ENCODE measurements at regions not wholly inside any gene's neighbourhood (a gene's known extent, or its start where the extent isn't known, plus 50 kb on each side); places are given as distances from the start of the nearest gene placed in this dataset.

DNA sequence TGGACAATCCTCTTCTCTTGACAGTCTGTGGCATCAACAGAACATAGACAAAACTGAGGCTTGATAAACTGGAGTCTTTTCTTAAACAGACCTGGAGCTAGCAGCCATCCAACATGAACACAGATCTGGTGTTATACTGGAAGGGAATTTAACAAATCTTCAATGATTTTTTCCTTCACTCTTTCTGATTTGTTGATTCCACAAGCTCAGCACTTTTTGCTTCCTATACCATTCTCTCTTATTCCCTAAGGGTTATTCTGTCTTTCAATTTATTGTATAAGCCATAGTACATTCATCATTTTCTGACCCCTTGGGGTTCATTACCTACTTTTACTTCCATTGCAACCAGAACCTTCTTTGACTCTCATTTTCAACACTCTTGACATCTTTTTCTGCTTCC, 1255.6 kb downstream of the NLGN4Y start:
- Histone ChIP-seq H2AFZ (ENCODE audit: low read depth, low read length) (no peak overlapping the region), H3K79me2 (ENCODE audit: low read length) (no peaks in the 10 kb centered on the region), H3K27me3 (ENCODE audit: low read depth, low read length) (no peaks in the 10 kb centered on the region), H3K4me1 (ENCODE audit: low read length) (no peaks in the 10 kb centered on the region), H3K4me2 (ENCODE audit: low read length) (no peak overlapping the region), H4K20me1 (ENCODE audit: insufficient read depth, low read length) (no peaks in the 10 kb centered on the region), H3K9me3 (ENCODE audit: insufficient read depth, low read length) (no peaks in the 10 kb centered on the region), H3K27ac (ENCODE audit: low read length) (no peak overlapping the region), H3K9ac (ENCODE audit: low read length) (no peak overlapping the region), H3K36me3 (replicated peaks; ENCODE audit: low read depth, low read length) (no peaks in the 10 kb centered on the region), H3K4me3 (ENCODE audit: low read length) (no peak overlapping the region)
- no peak for TF ChIP-seq EZH2phosphoT487 (IDR thresholded peaks at IDR 0.05; ENCODE audit: low read depth)
- TF ChIP-seq, protein P1, sequence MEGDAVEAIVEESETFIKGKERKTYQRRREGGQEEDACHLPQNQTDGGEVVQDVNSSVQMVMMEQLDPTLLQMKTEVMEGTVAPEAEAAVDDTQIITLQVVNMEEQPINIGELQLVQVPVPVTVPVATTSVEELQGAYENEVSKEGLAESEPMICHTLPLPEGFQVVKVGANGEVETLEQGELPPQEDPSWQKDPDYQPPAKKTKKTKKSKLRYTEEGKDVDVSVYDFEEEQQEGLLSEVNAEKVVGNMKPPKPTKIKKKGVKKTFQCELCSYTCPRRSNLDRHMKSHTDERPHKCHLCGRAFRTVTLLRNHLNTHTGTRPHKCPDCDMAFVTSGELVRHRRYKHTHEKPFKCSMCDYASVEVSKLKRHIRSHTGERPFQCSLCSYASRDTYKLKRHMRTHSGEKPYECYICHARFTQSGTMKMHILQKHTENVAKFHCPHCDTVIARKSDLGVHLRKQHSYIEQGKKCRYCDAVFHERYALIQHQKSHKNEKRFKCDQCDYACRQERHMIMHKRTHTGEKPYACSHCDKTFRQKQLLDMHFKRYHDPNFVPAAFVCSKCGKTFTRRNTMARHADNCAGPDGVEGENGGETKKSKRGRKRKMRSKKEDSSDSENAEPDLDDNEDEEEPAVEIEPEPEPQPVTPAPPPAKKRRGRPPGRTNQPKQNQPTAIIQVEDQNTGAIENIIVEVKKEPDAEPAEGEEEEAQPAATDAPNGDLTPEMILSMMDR (IDR thresholded peaks at IDR 0.05; ENCODE audit: low read depth, low read length) = no peak

- Histone ChIP-seq H3K9me3 (ENCODE audit: insufficient read depth, low read length) (no peaks in the 10 kb centered on the region), H3K9ac (ENCODE audit: low read length) (no peak overlapping the region), H3K79me2 (ENCODE audit: low read length) (no peaks in the 10 kb centered on the region), H4K20me1 (ENCODE audit: insufficient read depth, low read length) (no peaks in the 10 kb centered on the region), H2AFZ (ENCODE audit: low read depth, low read length) (no peak overlapping the region), H3K4me3 (ENCODE audit: low read length) (no peak overlapping the region), H3K4me1 (ENCODE audit: low read length) (no peaks in the 10 kb centered on the region), H3K36me3 (replicated peaks; ENCODE audit: low read depth, low read length) (no peaks in the 10 kb centered on the region), H3K27ac (ENCODE audit: low read length) (no peak overlapping the region), H3K4me2 (ENCODE audit: low read length) (no peak overlapping the region), H3K27me3 (ENCODE audit: low read depth, low read length) (no peaks in the 10 kb centered on the region)
- TF ChIP-seq, protein P1 (IDR thresholded peaks at IDR 0.05; ENCODE audit: low read depth, low read length) = no peak
- no peak for TF ChIP-seq EZH2phosphoT487 (IDR thresholded peaks at IDR 0.05; ENCODE audit: low read depth)
These were observed 1275.7 kb downstream of the NLGN4Y start for GRCh38 chrY:15800021-15800420.

DNA sequence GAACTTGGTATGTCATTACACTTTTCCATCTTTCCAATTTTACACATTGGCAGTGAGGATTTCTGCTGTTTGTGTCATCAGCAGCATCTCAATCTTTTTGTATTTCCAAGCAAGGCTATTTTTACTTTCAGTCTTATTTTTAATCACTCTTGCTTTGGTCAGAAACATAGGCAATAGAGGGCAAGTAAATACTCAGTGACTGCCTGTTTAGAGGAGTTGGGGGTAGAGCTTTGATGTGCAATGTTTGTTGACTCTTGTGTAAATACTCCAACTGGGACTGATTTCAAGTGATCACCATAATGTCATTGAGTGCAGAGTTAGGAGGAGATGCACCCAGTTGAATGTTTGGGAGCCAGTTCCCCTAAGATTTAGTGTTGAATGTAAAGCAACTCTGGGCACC, 1281.7 kb downstream of the NLGN4Y start:
- Histone ChIP-seq H4K20me1 (ENCODE audit: insufficient read depth, low read length) (no peaks in the 10 kb centered on the region), H3K4me2 (ENCODE audit: low read length) (no peak overlapping the region), H3K9me3 (ENCODE audit: insufficient read depth, low read length) (no peaks in the 10 kb centered on the region), H3K27ac (ENCODE audit: low read length) (no peak overlapping the region), H3K36me3 (replicated peaks; ENCODE audit: low read depth, low read length) (no peaks in the 10 kb centered on the region), H3K4me3 (ENCODE audit: low read length) (no peak overlapping the region), H3K4me1 (ENCODE audit: low read length) (no peaks in the 10 kb centered on the region), H3K9ac (ENCODE audit: low read length) (no peak overlapping the region), H3K27me3 (ENCODE audit: low read depth, low read length) (no peaks in the 10 kb centered on the region), H2AFZ (ENCODE audit: low read depth, low read length) (no peak overlapping the region), H3K79me2 (ENCODE audit: low read length) (no peaks in the 10 kb centered on the region)
- TF ChIP-seq EZH2phosphoT487 (IDR thresholded peaks at IDR 0.05; ENCODE audit: low read depth) = no peak
- TF ChIP-seq, protein P1 (IDR thresholded peaks at IDR 0.05; ENCODE audit: low read depth, low read length) = no peak

GRCh38 chrY:15814241-15814640, 1289.9 kb downstream of the NLGN4Y start:
- H3K9me3 ChIP-seq (ENCODE audit: insufficient read depth, low read length) = no peaks in the 10 kb centered on the region
- no peaks in the 10 kb centered on the region for H3K79me2 ChIP-seq (ENCODE audit: low read length)
- H3K4me1 ChIP-seq (ENCODE audit: low read length) = no peaks in the 10 kb centered on the region
- no peak overlapping the region for H3K27ac ChIP-seq (ENCODE audit: low read length)
- H3K27me3 ChIP-seq (ENCODE audit: low read depth, low read length) = no peaks in the 10 kb centered on the region
- H2AFZ ChIP-seq (ENCODE audit: low read depth, low read length) = no peak overlapping the region
- H3K9ac ChIP-seq (ENCODE audit: low read length) = no peak overlapping the region
- H4K20me1 ChIP-seq (ENCODE audit: insufficient read depth, low read length) = no peaks in the 10 kb centered on the region
- no peak for TF ChIP-seq EZH2phosphoT487 (IDR thresholded peaks at IDR 0.05; ENCODE audit: low read depth)
- TF ChIP-seq, protein P1 (IDR thresholded peaks at IDR 0.05; ENCODE audit: low read depth, low read length) = no peak
- no peak overlapping the region for H3K4me2 ChIP-seq (ENCODE audit: low read length)
- no peak overlapping the region for H3K4me3 ChIP-seq (ENCODE audit: low read length)
- no peaks in the 10 kb centered on the region for H3K36me3 ChIP-seq (replicated peaks; ENCODE audit: low read depth, low read length)
